ENCODE measurements at regions not wholly inside any gene's neighbourhood (a gene's known extent, or its start where the extent isn't known, plus 50 kb on each side); places are given as distances from the start of the nearest gene placed in this dataset.

DNA sequence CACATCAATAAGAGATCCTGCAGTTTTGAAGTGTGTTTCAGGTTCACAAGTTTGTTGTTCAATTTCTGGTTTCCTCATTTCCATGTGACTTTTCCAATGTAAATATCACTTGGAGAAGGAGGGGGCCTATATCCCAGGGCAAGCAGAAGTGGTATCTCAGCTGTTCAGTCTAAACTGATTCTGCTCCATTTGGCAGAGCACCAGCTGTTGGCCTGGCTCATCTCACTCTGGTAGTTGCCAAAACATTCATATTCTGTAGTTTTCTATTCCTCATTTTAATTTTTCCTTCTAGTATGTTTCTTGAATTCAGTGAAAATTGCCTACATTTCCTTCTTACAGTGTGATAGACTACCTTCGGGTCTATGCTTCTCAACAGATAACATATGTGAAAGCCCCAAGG lies 101.8 kb upstream of the TAC1 start:
- TF ChIP-seq CTCF (conservative IDR thresholded peaks at IDR 0.05; ENCODE audit: low read depth in 2 of 2), result no peak
- no peak for TF ChIP-seq STAT1 (IDR thresholded peaks at IDR 0.05; ENCODE audit: unreplicated experiment)
- TF ChIP-seq EZH2 (IDR thresholded peaks at IDR 0.05; ENCODE audit: low read depth, unreplicated experiment), result no peak
- no peak for TF ChIP-seq POLR2AphosphoS5 (IDR thresholded peaks at IDR 0.05; ENCODE audit: low read depth)
- TF ChIP-seq REST (IDR thresholded peaks at IDR 0.05; ENCODE audit: unreplicated experiment), result no peak
- no peak for TF ChIP-seq EZH2phosphoT487 (IDR thresholded peaks at IDR 0.05; ENCODE audit: unreplicated experiment)
- TF ChIP-seq ETS1 (IDR thresholded peaks at IDR 0.05), result no peak
- no peak for TF ChIP-seq CREB1 (CRISPR knock-in tag; IDR thresholded peaks at IDR 0.05; ENCODE audit: low read depth)

All from GM23338 (cell line).